Colonic mucosa (tissue), 4 donors: ENCODE measurements at regions not wholly inside any gene's neighbourhood (a gene's known extent, or its start where the extent isn't known, plus 50 kb on each side); places are given as distances from the start of the nearest gene placed in this dataset.

ENCODE experiments used
- DNase-seq: peaks from one replicate; pipeline ENCODE4 v3.0.0-alpha.2; 2020
- H3K27ac ChIP-seq: fragments of 200-600 bp; one replicate; pipeline ENCODE4 v1.8.0; 2021
- H3K27me3 ChIP-seq: fragments of 200-600 bp; one replicate; pipeline ENCODE4 v1.8.0; 2021
- H3K36me3 ChIP-seq: fragments of 200-600 bp; one replicate; pipeline ENCODE4 v1.8.0; 2021
- H3K4me1 ChIP-seq: fragments of 200-600 bp; one replicate; pipeline ENCODE4 v1.8.0; 2021; ENCODE audit warnings: mild to moderate bottlenecking
- H3K4me3 ChIP-seq: fragments of 200-600 bp; one replicate; pipeline ENCODE4 v1.8.0; 2021
- H3K9ac ChIP-seq, 2 donors: one replicate each; pipeline ENCODE4 v1.7.0; 2013; ENCODE audit warnings: control low read depth in 2 of 2, low read depth in 2 of 2, low read length in 2 of 2
- H3K9me3 ChIP-seq: fragments of 200-600 bp; one replicate; pipeline ENCODE4 v1.8.0; 2021
- CTCF ChIP-seq: fragments of 200-600 bp; IDR thresholded peaks from one replicate; pipeline ENCODE4 v1.8.0; 2022; ENCODE audit warnings: antibody characterized with exemption, mild to moderate bottlenecking
- intact Hi-C: fragments of 100-400 bp; cut with DNase I; formaldehyde crosslinking; loops from one replicate; pipeline ENCODE4 v1.14.1; 2022
- donor health status: healthy.
- donor health status: DM: no; HTN: no; CAD: no.
- donor health status: DM: no; HTN: no; CAD: no.

DNA sequence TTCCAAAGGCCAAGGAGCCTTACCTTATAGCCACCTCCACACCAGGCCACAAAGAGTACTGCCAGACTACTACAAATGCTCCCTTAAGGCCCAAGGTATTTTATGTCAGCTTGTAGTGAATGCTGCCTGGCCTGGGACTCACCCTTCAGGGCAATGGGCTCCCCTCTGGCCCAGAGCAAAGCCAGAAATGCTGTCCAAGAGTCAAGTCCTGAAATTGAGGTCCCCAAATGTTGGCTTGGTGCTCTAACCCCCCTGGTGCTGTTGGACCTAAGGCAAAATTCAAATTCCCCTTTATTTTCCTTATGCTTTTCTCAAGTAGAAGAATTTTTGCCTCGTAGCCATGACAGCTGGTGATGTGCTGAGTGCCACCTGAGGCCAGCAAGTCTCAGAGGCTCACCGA lies 1354.3 kb upstream of the DIAPH2 start:
- TF ChIP-seq CTCF: no peak
- Histone ChIP-seq H3K9me3 (no peaks in the 10 kb centered on the region), H3K27me3 (no peaks in the 10 kb centered on the region), H3K9ac (no peak overlapping the region), H3K27ac (no peak overlapping the region), H3K4me3 (no peak overlapping the region), H3K4me1 (no peaks in the 10 kb centered on the region), H3K36me3 (no peaks in the 10 kb centered on the region)
- intact Hi-C loops: no loop called here
- DNase-seq: no peak

GRCh38 chrX:95332530-95332929 lies 1352.1 kb upstream of the DIAPH2 start:
- no peaks in the 10 kb centered on the region for H3K27me3 ChIP-seq
- H3K4me1 ChIP-seq: no peaks in the 10 kb centered on the region
- H3K27ac ChIP-seq: no peak overlapping the region
- H3K9me3 ChIP-seq: no peaks in the 10 kb centered on the region
- TF ChIP-seq CTCF: no peak
- H3K4me3 ChIP-seq: no peak overlapping the region
- DNase-seq: no peak
- H3K9ac ChIP-seq: no peak overlapping the region
- H3K36me3 ChIP-seq: no peaks in the 10 kb centered on the region
- intact Hi-C loops: no loop called here

DNA sequence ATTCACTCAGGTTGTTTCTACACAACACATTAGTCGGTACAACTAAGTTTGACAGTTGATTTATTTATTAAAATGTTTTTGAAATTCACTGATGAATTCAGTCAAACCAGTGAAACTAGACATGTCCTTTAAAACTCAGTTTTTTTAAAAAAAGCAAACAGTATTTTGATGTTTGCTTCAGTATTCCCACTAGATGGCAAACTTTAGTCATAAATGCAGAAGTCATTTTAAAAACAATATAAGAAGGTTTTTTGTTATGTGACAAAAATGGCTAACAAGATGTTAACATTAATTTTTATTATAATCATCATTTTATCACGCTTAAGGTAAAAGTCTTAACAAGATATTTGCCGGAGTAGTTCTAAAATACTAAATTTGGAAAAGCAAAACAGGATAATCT lies 1337.8 kb upstream of the DIAPH2 start:
- no peaks in the 10 kb centered on the region for H3K9me3 ChIP-seq
- H3K4me3 ChIP-seq: no peak overlapping the region
- no peaks in the 10 kb centered on the region for H3K36me3 ChIP-seq
- no peaks in the 10 kb centered on the region for H3K4me1 ChIP-seq
- no peak for TF ChIP-seq CTCF
- H3K27ac ChIP-seq: no peak overlapping the region
- no peak overlapping the region for H3K9ac ChIP-seq
- DNase-seq: no peak
- intact Hi-C loops: no loop called here
- H3K27me3 ChIP-seq: no peaks in the 10 kb centered on the region

- Histone ChIP-seq H3K9me3 (no peaks in the 10 kb centered on the region), H3K27me3 (no peaks in the 10 kb centered on the region), H3K9ac (no peak overlapping the region), H3K4me3 (no peak overlapping the region), H3K36me3 (no peaks in the 10 kb centered on the region), H3K27ac (no peak overlapping the region), H3K4me1 (no peaks in the 10 kb centered on the region)
- no peak for TF ChIP-seq CTCF
- intact Hi-C loops: no loop called here
- DNase-seq: no peak
These were observed 1333.7 kb upstream of the DIAPH2 start for GRCh38 chrX:95350774-95351488.

DNA sequence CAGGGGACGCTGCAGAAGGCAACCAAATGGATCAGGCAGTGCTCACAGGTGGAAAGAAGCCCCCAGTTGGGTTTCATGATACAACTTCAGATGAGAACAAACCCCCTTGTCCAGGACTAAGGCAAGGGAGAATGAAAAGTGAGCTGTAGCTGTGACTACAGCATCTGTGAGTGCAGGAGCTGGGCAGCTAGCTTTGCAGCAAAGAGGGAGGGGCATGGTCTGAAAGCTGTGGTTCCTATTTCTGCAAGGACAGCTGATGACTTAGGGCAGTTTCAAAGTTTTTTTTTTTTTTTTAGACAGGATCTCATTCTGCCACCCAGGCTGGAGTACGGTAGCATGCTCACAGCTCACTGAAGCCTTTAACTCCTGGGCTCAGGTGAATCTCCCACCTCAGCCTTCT lies 1317.4 kb upstream of the DIAPH2 start:
- no peak overlapping the region for H3K27ac ChIP-seq
- H3K4me1 ChIP-seq: no peaks in the 10 kb centered on the region
- H3K9ac ChIP-seq: no peak overlapping the region
- TF ChIP-seq CTCF: no peak
- H3K27me3 ChIP-seq: no peaks in the 10 kb centered on the region
- intact Hi-C loops: no loop called here
- no peak overlapping the region for H3K4me3 ChIP-seq
- H3K36me3 ChIP-seq: no peaks in the 10 kb centered on the region
- H3K9me3 ChIP-seq: no peaks in the 10 kb centered on the region
- DNase-seq: no peak
